ENCODE measurements at regions not wholly inside any gene's neighbourhood (a gene's known extent, or its start where the extent isn't known, plus 50 kb on each side); places are given as distances from the start of the nearest gene placed in this dataset.

GRCh38 chr12:131366261-131366871 lies 344.5 kb upstream of the SFSWAP start (continued):
- TF ChIP-seq CHD7 (IDR thresholded peaks at IDR 0.05; ENCODE audit: insufficient replicate concordance, low read length) = no peak
- TF ChIP-seq KDM4A (IDR thresholded peaks at IDR 0.05; ENCODE audit: low read depth, low read length, severe bottlenecking) = no peak
- no peak for TF ChIP-seq POLR2A (IDR thresholded peaks at IDR 0.05; ENCODE audit: control extremely low read depth in 1 of 2, low read depth in 2 of 2, low read length in 2 of 2)
- TF ChIP-seq HDAC6 (IDR thresholded peaks at IDR 0.05; ENCODE audit: low read depth, low read length) = no peak
- no peak for TF ChIP-seq TCF12 (IDR thresholded peaks at IDR 0.05; ENCODE audit: low read depth, low read length)

Measured in H1 (cell line).